H9 (cell line): ENCODE measurements at regions not wholly inside any gene's neighbourhood (a gene's known extent, or its start where the extent isn't known, plus 50 kb on each side); places are given as distances from the start of the nearest gene placed in this dataset.

ENCODE experiments used
- DNase-seq: peaks from one replicate; pipeline ENCODE4 v3.0.0-alpha.2; 2017
- H2AFZ ChIP-seq: one replicate; pipeline ENCODE4 v1.6.1; 2013; ENCODE audit warnings: mild to moderate bottlenecking, low read length, control low read depth, moderate library complexity
- H2AK5ac ChIP-seq: 2 replicates; pipeline ENCODE4 v1.6.1; 2013; ENCODE audit warnings: low read length, control low read depth, mixed read lengths; ENCODE audit not compliant: insufficient read length
- H2BK120ac ChIP-seq: one replicate; pipeline ENCODE4 v1.6.1; 2013; ENCODE audit warnings: low read depth, mild to moderate bottlenecking, low read length, control low read depth, inconsistent platforms; ENCODE audit not compliant: poor library complexity, severe bottlenecking
- H2BK12ac ChIP-seq: 2 replicates; pipeline ENCODE4 v1.6.1; 2013; ENCODE audit warnings: low read length, control low read depth, mixed read lengths, low read depth; ENCODE audit not compliant: insufficient read length
- H2BK15ac ChIP-seq: 2 replicates; pipeline ENCODE4 v1.6.1; 2013; ENCODE audit warnings: low read depth, low read length, control low read depth
- H2BK20ac ChIP-seq: one replicate; pipeline ENCODE4 v1.6.1; 2013; ENCODE audit warnings: low read depth, mild to moderate bottlenecking, low read length, control low read depth, inconsistent platforms; ENCODE audit not compliant: poor library complexity, severe bottlenecking
- H2BK5ac ChIP-seq: 2 replicates; pipeline ENCODE4 v1.6.1; 2013; ENCODE audit warnings: low read length, control low read depth, mixed read lengths; ENCODE audit not compliant: insufficient read length
- H3K14ac ChIP-seq: 2 replicates; pipeline ENCODE4 v1.6.1; 2013; ENCODE audit warnings: low read length, control low read depth; ENCODE audit not compliant: insufficient read depth
- H3K18ac ChIP-seq: 2 replicates; pipeline ENCODE4 v1.6.1; 2013; ENCODE audit warnings: low read depth, mild to moderate bottlenecking, mixed read lengths, low read length, control low read depth; ENCODE audit not compliant: insufficient read length
- H3K23ac ChIP-seq: 2 replicates; pipeline ENCODE4 v1.6.1; 2013; ENCODE audit warnings: low read length, control low read depth, mixed read lengths, low read depth; ENCODE audit not compliant: insufficient read length
- H3K23me2 ChIP-seq: 2 replicates; pipeline ENCODE4 v1.6.1; 2013; ENCODE audit warnings: low read depth, mild to moderate bottlenecking, mixed read lengths, low read length, control low read depth; ENCODE audit not compliant: insufficient read length, poor library complexity, severe bottlenecking
- H3K27ac ChIP-seq: 2 replicates; pipeline ENCODE4 v1.5.1; 2013; ENCODE audit warnings: low read length, control low read depth, mixed read lengths, low read depth; ENCODE audit not compliant: insufficient read length
- H3K27me3 ChIP-seq: 2 replicates; pipeline ENCODE4 v1.6.1; 2013; ENCODE audit warnings: low read length, control low read depth, inconsistent platforms; ENCODE audit not compliant: insufficient read depth
- H3K4ac ChIP-seq: 2 replicates; pipeline ENCODE4 v1.6.1; 2013; ENCODE audit warnings: low read depth, mild to moderate bottlenecking, control low read depth, inconsistent platforms, low read length, moderate library complexity
- H3K4me1 ChIP-seq: 2 replicates; pipeline ENCODE4 v1.6.1; 2013; ENCODE audit warnings: low read length, control low read depth, inconsistent platforms; ENCODE audit not compliant: insufficient read depth
- H3K4me2 ChIP-seq: 2 replicates; pipeline ENCODE4 v1.6.1; 2013; ENCODE audit warnings: low read length, control low read depth, mixed read lengths; ENCODE audit not compliant: insufficient read length, insufficient read depth
- H3K56ac ChIP-seq: 2 replicates; pipeline ENCODE4 v1.6.1; 2013; ENCODE audit warnings: low read depth, mild to moderate bottlenecking, mixed read lengths, low read length, control low read depth; ENCODE audit not compliant: insufficient read length
- H3K79me1 ChIP-seq: 2 replicates; pipeline ENCODE4 v1.6.1; 2013; ENCODE audit warnings: low read depth, mild to moderate bottlenecking, moderate library complexity, low read length, control low read depth, inconsistent platforms; ENCODE audit not compliant: insufficient read depth, poor library complexity, severe bottlenecking
- H3K79me2 ChIP-seq: 2 replicates; pipeline ENCODE4 v1.6.1; 2013; ENCODE audit warnings: low read length, control low read depth, inconsistent platforms; ENCODE audit not compliant: insufficient read depth
- H3K9ac ChIP-seq: 2 replicates; pipeline ENCODE4 v1.6.1; 2013; ENCODE audit warnings: low read length, control low read depth, mixed read lengths; ENCODE audit not compliant: insufficient read length; ENCODE audit errors: extremely low read depth
- H3K9me3 ChIP-seq: one replicate; pipeline ENCODE4 v1.6.1; 2013; ENCODE audit warnings: low read depth, low read length, inconsistent platforms; ENCODE audit not compliant: control insufficient read depth
- H3T11ph ChIP-seq: one replicate; pipeline ENCODE4 v1.6.1; 2013; ENCODE audit warnings: mild to moderate bottlenecking, low read length, control low read depth, inconsistent platforms
- H4K20me1 ChIP-seq: one replicate; pipeline ENCODE4 v1.6.1; 2013; ENCODE audit not compliant: control insufficient read depth, insufficient read length, insufficient read depth
- H4K5ac ChIP-seq: 2 replicates; pipeline ENCODE4 v1.6.1; 2013; ENCODE audit warnings: low read depth, mild to moderate bottlenecking, mixed read lengths, low read length, control low read depth; ENCODE audit not compliant: insufficient read length
- H4K8ac ChIP-seq: replicated peaks from 2 replicates; pipeline ENCODE4 v1.6.1; 2013; ENCODE audit warnings: low read length, control low read depth, mixed read lengths, low read depth; ENCODE audit not compliant: insufficient read length
- H4K91ac ChIP-seq: 2 replicates; pipeline ENCODE4 v1.6.1; 2013; ENCODE audit warnings: low read depth, mild to moderate bottlenecking, moderate library complexity, mixed read lengths, low read length, control low read depth; ENCODE audit not compliant: insufficient read length
- H3K27ac Mint-ChIP-seq, 3 experiments: 2 replicates in 2 of 3; 3 replicates in 1 of 3; pipeline ENCODE4 v1.8.0; 2020 to 2021; ENCODE audit warnings: mixed read lengths in 3 of 3, mild to moderate bottlenecking in 1 of 3, moderate library complexity in 1 of 3
- H3K27me3 Mint-ChIP-seq: 2 replicates; pipeline ENCODE4 v1.8.0; 2021; ENCODE audit warnings: low read depth, mild to moderate bottlenecking, moderate library complexity, mixed read lengths
- H3K36me3 Mint-ChIP-seq, 3 experiments: 2 replicates in 2 of 3; 3 replicates in 1 of 3; pipeline ENCODE4 v1.8.0; 2020 to 2021; ENCODE audit warnings: low read depth in 3 of 3, mixed read lengths in 3 of 3; ENCODE audit not compliant: insufficient read depth in 1 of 3
- H3K4me1 Mint-ChIP-seq, 2 experiments: 2 replicates each; pipeline ENCODE4 v1.8.0; 2020; ENCODE audit warnings: mixed read lengths in 2 of 2
- H3K4me3 Mint-ChIP-seq, 2 experiments: 2 replicates in 1 of 2; 3 replicates in 1 of 2; pipeline ENCODE4 v1.8.0; 2020 to 2021; ENCODE audit warnings: mild to moderate bottlenecking in 2 of 2, mixed read lengths in 2 of 2, moderate library complexity in 1 of 2
- H3K9me3 Mint-ChIP-seq, 2 experiments: 2 replicates in 1 of 2; 3 replicates in 1 of 2; pipeline ENCODE4 v1.8.0; 2020; ENCODE audit warnings: mild to moderate bottlenecking in 2 of 2, mixed read lengths in 2 of 2, moderate library complexity in 1 of 2
- CTCF ChIP-seq: fragments of 200-600 bp; sonication (generic); conservative IDR thresholded peaks from 3 replicates; pipeline ENCODE4 v1.8.0; 2021; ENCODE audit warnings: antibody characterized with exemption, mild to moderate bottlenecking
- WGBS: extraction: QIAGEN DNeasy Blood & Tissue Kit; methylation state at CpG from one replicate; pipeline ENCODE4 v1.1.7; 2013; ENCODE audit warnings: missing lambda C conversion rate, low lambda C conversion rate, mixed read lengths; ENCODE audit not compliant: insufficient read length; ENCODE audit errors: extremely low coverage; 5-methylcytosine and 5-hydroxymethylcytosine counted together

GRCh38 chr6:113734982-113735381, 122.2 kb upstream of the MARCKS start:
- Histone ChIP-seq H3K4ac (no peak overlapping the region), H4K8ac (no peak overlapping the region), H2AFZ (no peak overlapping the region), H3K23me2 (no peaks in the 10 kb centered on the region), H3K23ac (no peak overlapping the region), H3K9me3 (no peaks in the 10 kb centered on the region), H2BK12ac (no peak overlapping the region), H4K20me1 (no peaks in the 10 kb centered on the region), H2BK20ac (no peak overlapping the region), H3K27ac (no peak overlapping the region), H2BK15ac (no peak overlapping the region), H4K91ac (no peak overlapping the region), H3K9ac (no peak overlapping the region), H3K14ac (no peak overlapping the region), H2BK120ac (no peak overlapping the region), H3K4me1 (no peaks in the 10 kb centered on the region), H3K79me1 (no peaks in the 10 kb centered on the region), H3K27me3 (no peaks in the 10 kb centered on the region), H3K18ac (no peak overlapping the region), H3K56ac (no peak overlapping the region), H3T11ph (no peak overlapping the region), H3K79me2 (no peaks in the 10 kb centered on the region), H4K5ac (no peak overlapping the region), H3K4me2 (no peak overlapping the region), H2BK5ac (no peak overlapping the region), H2AK5ac (peak overlapping the region; percentile 50)
- H3K4me3 Mint-ChIP-seq = no peak overlapping the region
- no peak for TF ChIP-seq CTCF
- no peaks in the 10 kb centered on the region for H3K36me3 Mint-ChIP-seq
- no peaks in the 10 kb centered on the region for H3K9me3 Mint-ChIP-seq
- peaks cover 0 to 7% of the 10 kb centered on the region in 2 experiments; a peak in 2 of 4 replicates for H3K4me1 Mint-ChIP-seq
- no peak overlapping the region; a peak in 1 of 7 replicates for H3K27ac Mint-ChIP-seq
- no peaks in the 10 kb centered on the region for H3K27me3 Mint-ChIP-seq
- DNase-seq = no peak
- WGBS = no CpG with 5 or more reads among the region's 3 CpGs
